HG02840 (cell line): ENCODE measurements at regions not wholly inside any gene's neighbourhood (a gene's known extent, or its start where the extent isn't known, plus 50 kb on each side); places are given as distances from the start of the nearest gene placed in this dataset.

Experiments used
- ATAC-seq: cut with Tn5 transposase; IDR thresholded peaks from one replicate; pipeline ENCODE4 v1.9.1; 2021; ENCODE audit warnings: mild to moderate bottlenecking, moderate library complexity, moderate number of reproducible peaks; ENCODE audit not compliant: unreplicated experiment, low FRiP score

- no peak for ATAC-seq
These were observed 534.5 kb downstream of the TDRD15 start for GRCh38 chr2:21658269-21658668.

- no peak for ATAC-seq
These were observed 535.2 kb downstream of the TDRD15 start for GRCh38 chr2:21658907-21659477.

DNA sequence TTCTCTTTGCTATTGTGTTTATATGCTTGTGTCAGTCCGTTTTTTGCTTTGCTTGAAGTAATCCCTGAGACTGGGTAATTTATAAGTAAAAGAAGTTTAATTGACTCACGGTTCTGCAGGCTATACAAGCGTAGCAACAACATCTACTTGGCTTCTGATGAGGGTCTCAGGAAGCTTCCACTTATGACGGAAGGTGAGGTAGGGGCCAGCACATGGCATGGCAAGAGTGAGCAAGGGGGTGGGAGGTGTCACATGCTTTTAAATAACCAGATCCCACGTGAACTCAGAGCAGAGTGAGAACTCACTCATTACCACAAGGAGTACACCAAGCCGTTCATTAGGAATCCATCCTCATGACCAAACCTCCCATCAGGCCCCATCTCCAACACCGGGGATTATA, 540.3 kb downstream of the TDRD15 start:
- ATAC-seq = no peak

- ATAC-seq = no peak
These were observed 543.9 kb downstream of the TDRD15 start for GRCh38 chr2:21667638-21668037.

GRCh38 chr2:21668078-21668710, 544.4 kb downstream of the TDRD15 start:
- ATAC-seq = no peak

DNA sequence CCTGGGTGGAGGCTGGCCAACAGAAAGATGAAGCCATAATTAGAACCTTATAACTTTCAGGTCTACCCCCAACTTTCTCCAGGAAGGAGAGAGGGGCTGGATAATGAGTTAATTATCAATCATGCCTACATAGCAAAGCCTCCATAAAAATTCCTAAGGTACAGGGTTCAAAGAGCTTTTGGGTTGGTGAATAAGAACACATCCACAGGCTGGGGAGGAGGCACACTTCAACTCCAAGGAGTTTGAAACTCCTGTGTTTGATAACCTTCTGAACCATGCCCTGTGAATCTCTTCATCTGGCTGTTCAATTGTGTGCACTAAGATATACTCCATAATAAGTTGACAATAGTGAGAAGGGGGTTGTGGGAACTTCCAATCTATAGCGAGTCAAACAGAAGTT, 552.3 kb downstream of the TDRD15 start:
- ATAC-seq = no peak

- ATAC-seq = no peak
These were observed 552.9 kb downstream of the TDRD15 start for GRCh38 chr2:21676676-21677075.

- ATAC-seq = no peak
These were observed 560.1 kb downstream of the TDRD15 start for GRCh38 chr2:21683838-21684237.

DNA sequence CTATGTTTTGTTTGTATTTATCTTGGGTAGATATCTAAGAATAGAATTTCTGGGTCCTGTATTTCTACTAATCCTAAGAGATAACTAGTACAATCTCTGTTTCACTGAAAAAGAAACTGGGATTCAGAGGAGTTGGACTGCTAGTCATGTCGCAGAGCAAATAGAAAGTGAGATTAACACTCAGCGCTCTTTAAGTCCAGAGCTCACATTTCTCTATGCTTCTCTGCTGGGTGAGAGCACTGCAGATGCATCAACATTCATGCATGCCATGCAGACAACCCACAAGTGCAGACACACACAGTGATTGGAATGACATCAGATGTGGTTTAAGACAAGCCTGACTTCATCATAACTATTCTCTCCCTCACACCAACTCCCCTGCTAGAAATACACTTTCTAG, 563.8 kb downstream of the TDRD15 start:
- ATAC-seq = no peak

DNA sequence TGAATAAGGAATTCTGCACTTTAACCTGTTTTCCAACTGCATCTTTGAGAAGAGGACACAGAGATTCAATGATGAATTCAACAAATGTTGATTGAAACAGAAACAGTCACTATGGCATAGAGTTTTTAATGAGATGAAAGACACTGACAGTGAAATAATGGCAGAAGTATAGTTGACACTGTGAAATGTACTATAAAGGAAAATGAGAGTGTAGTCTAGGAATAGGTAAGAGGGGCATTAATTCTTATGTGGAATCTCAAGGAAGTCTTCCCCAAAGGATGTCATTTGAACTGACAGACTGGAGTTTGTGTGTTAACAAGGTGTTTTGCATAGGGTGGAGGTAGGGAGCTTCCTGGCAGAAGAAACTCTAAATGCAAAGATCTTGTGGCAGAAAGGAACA, 566.2 kb downstream of the TDRD15 start:
- ATAC-seq = no peak

DNA sequence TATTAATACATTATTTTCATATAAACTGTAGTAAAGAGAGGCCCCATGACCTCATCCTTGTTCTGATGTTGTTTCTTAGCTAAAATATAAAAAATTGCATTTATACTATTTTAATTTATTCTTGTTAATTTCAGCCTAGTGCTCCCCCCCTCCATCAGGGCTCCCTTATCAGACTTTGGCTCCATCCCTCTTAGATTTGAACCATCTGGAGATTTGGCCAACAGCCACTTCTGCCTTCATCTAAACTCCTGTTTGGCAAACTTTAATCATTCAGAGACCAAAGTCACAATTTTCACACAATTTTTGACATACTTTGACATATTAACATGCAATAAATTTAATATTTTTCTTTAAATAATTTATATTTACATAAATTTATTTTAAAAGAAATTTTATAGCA, 569.3 kb downstream of the TDRD15 start:
- ATAC-seq = no peak

DNA sequence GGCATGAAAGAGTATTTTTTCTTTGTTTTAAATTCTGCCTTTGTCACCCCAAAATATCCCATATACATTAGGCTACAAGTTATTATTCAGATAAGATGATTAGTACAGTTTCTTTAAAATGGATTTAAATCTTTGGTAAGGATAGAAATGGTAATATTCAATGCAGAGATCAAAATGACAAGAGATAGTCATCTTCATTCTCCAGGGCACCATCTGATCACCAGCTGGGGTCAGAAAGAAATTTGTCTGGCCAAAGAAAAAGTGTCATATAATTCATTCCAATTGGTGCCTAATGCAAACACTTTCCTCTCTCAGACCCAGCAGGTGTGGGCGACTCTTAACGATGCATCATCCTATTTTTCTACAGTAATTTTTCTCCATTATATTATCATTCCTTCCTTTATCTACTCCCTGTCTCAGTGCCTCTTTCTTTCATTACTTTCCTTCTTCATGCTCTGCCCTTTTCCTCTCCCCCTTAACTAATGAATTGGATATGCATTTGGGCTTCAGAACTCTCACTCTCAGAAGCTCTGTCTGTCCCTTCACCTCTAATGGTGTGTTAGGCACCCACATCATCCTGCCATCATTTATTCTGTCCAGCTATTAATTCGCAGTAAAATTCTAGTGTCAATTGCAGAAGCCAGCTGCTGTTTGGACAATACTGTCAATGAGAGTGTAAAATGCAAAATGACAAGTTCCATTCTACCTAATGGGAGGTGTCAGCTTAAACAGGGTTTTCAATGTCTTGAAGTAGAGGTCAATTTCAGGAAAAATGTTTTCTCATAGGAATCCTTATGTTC, 570.5 kb downstream of the TDRD15 start:
- no peak for ATAC-seq

DNA sequence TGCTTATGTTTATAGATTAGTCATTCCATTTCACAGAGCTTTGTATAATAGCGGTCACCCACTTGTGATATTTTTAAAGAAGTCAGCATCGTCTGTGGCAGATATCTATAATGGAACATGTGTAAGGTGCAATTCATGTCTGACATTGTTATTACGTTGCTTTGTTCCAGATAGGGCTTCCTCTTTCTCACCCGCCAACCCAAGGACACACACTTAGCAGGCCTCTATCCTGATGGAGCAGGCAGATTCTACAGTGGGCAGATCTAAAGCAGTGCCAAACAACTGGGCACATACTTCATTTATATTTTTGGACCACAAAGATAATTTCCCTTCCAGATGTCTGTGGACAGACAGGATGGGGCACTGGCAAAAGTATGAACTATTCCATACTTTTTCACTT, 573.1 kb downstream of the TDRD15 start:
- ATAC-seq = no peak

DNA sequence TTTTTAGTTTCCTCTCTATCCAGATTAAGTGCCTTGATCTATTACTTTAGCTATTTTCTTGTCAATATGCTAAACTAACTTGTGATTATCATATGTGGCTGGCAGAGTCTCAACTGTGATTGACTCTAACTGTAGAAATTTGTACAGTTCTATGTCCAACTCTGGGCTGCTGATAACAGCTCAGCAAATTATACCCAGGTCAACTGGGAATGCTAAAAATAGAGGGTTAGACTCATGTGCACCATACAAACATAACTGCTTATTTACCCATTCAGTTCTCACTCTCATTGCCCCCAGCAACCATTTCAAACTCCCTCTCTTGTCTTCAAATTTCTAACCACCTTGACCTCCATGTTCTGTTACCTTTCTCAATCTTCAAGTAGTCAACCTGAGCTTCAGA, 576.9 kb downstream of the TDRD15 start:
- no peak for ATAC-seq

DNA sequence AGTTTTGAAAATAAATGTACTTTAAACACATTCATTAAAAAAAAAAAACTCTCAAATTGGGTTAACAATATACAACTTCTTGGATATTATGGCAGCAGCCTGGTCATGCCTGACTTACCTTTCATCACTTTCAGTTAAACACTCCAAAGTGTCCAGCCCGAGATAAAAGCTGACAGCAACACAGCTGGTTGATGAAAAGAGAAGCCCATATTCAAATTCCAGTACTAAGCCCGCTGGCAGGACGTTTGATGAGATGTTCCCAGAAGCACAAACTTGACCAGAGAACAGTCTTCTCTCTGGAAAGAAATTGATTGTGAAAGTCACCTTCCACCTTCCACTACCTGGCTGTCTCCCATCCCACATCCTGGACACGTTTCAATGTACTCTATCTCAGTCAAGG, 586.3 kb downstream of the TDRD15 start:
- no peak for ATAC-seq

- ATAC-seq = no peak
These were observed 586.7 kb downstream of the TDRD15 start for GRCh38 chr2:21710496-21710895.

- ATAC-seq = no peak
These were observed 592.1 kb downstream of the TDRD15 start for GRCh38 chr2:21715887-21716286.

DNA sequence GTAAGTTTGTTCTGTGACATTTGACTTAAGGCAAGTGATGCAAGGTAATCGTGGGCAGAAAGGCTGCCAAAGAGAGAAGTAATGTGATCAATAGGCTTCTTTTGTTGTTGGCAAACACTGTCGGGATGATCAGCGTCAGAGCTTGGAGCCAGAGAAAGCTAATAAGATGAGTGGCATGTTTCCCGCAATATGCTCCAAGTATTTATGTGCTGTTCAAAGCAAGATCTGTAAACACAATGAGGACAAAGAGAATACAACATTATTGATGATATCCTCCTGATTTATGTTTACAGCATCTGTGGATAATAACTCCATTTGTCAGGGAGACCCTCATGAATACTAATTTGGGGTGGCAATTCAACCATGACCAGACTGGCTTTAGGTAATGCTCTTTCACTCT, 603.3 kb downstream of the TDRD15 start:
- no peak for ATAC-seq

DNA sequence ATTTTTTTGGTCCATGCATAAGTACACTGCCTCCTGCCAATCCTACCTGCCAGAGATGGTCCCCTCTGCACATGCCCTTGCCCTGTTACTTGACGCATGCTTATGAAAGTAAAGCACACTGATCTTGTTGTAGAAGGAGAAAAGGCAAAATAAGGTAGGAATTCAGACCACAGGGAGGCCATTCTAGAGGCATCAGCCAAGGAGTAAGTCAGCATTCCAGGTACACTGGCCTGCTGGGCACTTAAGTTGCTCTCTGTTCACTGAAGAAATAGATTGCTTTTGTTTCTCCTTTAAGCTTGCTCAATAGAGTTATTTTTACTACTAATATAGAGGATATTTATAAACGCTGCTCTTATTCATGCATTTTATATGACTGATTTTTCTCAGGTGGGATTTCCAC, 604.4 kb downstream of the TDRD15 start:
- no peak for ATAC-seq

GRCh38 chr2:21730141-21730540, 606.4 kb downstream of the TDRD15 start:
- no peak for ATAC-seq

- ATAC-seq = no peak
These were observed 616.7 kb downstream of the TDRD15 start for GRCh38 chr2:21740484-21740883.

DNA sequence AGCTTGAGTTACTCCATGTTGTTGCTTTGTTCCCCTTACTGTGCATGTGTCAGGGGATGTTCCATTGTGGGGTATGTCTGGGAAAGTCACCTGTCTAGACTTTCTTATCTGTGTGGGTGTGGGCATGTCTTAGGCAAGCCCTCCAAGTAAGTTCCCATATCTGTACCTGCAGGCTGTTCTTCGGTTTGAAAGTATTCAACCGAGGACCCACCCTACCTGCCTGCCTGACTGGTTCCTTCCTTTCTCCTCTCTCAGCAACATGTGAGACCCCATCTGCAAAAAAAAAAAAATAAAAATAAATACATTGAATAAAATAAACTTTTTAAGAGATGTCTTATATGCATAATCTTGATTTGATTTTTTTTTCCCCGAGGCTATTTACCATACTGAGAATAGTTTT, 622.7 kb downstream of the TDRD15 start:
- ATAC-seq = no peak
